Adrenal gland (tissue), 9 donors: ENCODE measurements at regions not wholly inside any gene's neighbourhood (a gene's known extent, or its start where the extent isn't known, plus 50 kb on each side); places are given as distances from the start of the nearest gene placed in this dataset.

Source experiments
- DNase-seq, 7 donors: peaks; one replicate each; pipeline ENCODE4 v3.0.0-alpha.2; 2019 to 2020
- H3K27ac ChIP-seq, 5 donors: fragments of 200-600 bp; sonication (generic) in 4 of 5; 1 replicate in 3 of 5; 2 replicates in 2 of 5; pipeline versions ENCODE4 v1.5.1 to v1.8.0; 2016 to 2020; ENCODE audit warnings: mild to moderate bottlenecking in 1 of 5
- H3K27me3 ChIP-seq: fragments of 200-600 bp; 2 replicates; pipeline ENCODE4 v1.8.0; 2021
- H3K36me3 ChIP-seq, 2 donors: fragments of 200-600 bp; replicated peaks in 1 of 2; 1 replicate in 1 of 2; 2 replicates in 1 of 2; pipeline versions ENCODE4 v1.5.1 to v1.8.0; 2018 to 2022
- H3K4me1 ChIP-seq, 2 donors: fragments of 200-600 bp; replicated peaks in 1 of 2; 1 replicate in 1 of 2; 2 replicates in 1 of 2; pipeline versions ENCODE4 v1.5.1 to v1.8.0; 2018 to 2021
- H3K4me3 ChIP-seq, 4 donors: fragments of 200-600 bp; sonication (generic) in 3 of 4; one replicate each; pipeline ENCODE4 v1.5.1; 2016 to 2018
- H3K9me3 ChIP-seq, 3 donors: fragments of 200-600 bp; sonication (generic) in 1 of 3; replicated peaks in 1 of 3; 1 replicate in 2 of 3; 2 replicates in 1 of 3; pipeline versions ENCODE4 v1.5.1 to v1.8.0; 2016 to 2021
- CTCF ChIP-seq, 6 experiments: fragments of 450-650 bp in 4 of 6; fragments of 200-600 bp in 2 of 6; sonication (generic) in 1 of 6; IDR thresholded peaks; 1 replicate in 5 of 6; 2 replicates in 1 of 6; pipeline versions ENCODE4 v1.5.1 to v1.8.0; 2016 to 2021; ENCODE audit warnings: antibody characterized with exemption in 6 of 6, mild to moderate bottlenecking in 2 of 6, moderate library complexity in 1 of 6
- POLR2A ChIP-seq, 2 donors: fragments of 450-650 bp; IDR thresholded peaks; one replicate each; pipeline ENCODE4 v1.6.1; 2017; ENCODE audit warnings: antibody characterized with exemption in 2 of 2, mild to moderate bottlenecking in 2 of 2, moderate library complexity in 1 of 2
- WGBS, 4 donors: extraction: QIAGEN DNeasy Blood & Tissue Kit in 2 of 4; methylation state at CpG; one replicate each; pipeline versions ENCODE4 v1.1.5 to v1.1.7; 2013 to 2017; 5-methylcytosine and 5-hydroxymethylcytosine counted together
- intact Hi-C, 2 donors: fragments of 100-400 bp; cut with DNase I; formaldehyde crosslinking; loops; one replicate each; pipeline versions ENCODE4 v1.14.1 to v1.15.0; 2022 to 2023
- donor health status: healthy with polysubstance abuse.
- donor health status: Bipolar disorder and iron deficiency.
- donor health status: DM: yes; HTN: yes; CAD: no.
- donor health status: DM: no; HTN: no; CAD: no.
- donor health status: DM: no; HTN: no; CAD: no.

- no peak for DNase-seq
- intact Hi-C loops, result no loop called here
Measured at GRCh38 chrX:43504394-43504793, 151.7 kb upstream of the MAOA start.

GRCh38 chrX:43505769-43506168 lies 150.3 kb upstream of the MAOA start:
- no peaks in the 10 kb centered on the region for H3K36me3 ChIP-seq
- H3K4me1 ChIP-seq, result no peaks in the 10 kb centered on the region
- H3K4me3 ChIP-seq, result no peak overlapping the region
- no peaks in the 10 kb centered on the region for H3K9me3 ChIP-seq
- no peak for TF ChIP-seq POLR2A (IDR thresholded peaks at IDR 0.05)
- no peak for TF ChIP-seq CTCF (IDR thresholded peaks at IDR 0.05)
- H3K27me3 ChIP-seq, result peaks cover 6% of the 10 kb centered on the region
- H3K27ac ChIP-seq, result no peak overlapping the region
- WGBS, 4 donors, result 64 to 78% (median 72%) methylated on average over 2 to 3 of the region's 3 CpGs
- no peak for DNase-seq
- intact Hi-C loops, result no loop called here

More at GRCh38 chrX:43504394-43504793, 151.7 kb upstream of the MAOA start:
- H3K36me3 ChIP-seq, result no peaks in the 10 kb centered on the region
- peaks cover 7% of the 10 kb centered on the region for H3K27me3 ChIP-seq
- no peak overlapping the region for H3K27ac ChIP-seq
- H3K4me1 ChIP-seq, result no peaks in the 10 kb centered on the region
- no peak for TF ChIP-seq POLR2A (IDR thresholded peaks at IDR 0.05)
- TF ChIP-seq CTCF (IDR thresholded peaks at IDR 0.05), result no peak
- H3K4me3 ChIP-seq, result no peak overlapping the region
- no peaks in the 10 kb centered on the region for H3K9me3 ChIP-seq

- no peak overlapping the region for H3K4me3 ChIP-seq
- H3K27me3 ChIP-seq, result peaks cover 15% of the 10 kb centered on the region
- intact Hi-C loops, result no loop called here
- no peaks in the 10 kb centered on the region for H3K36me3 ChIP-seq
- H3K9me3 ChIP-seq, result no peaks in the 10 kb centered on the region
- DNase-seq, result no peak
- no peaks in the 10 kb centered on the region for H3K4me1 ChIP-seq
- TF ChIP-seq CTCF (IDR thresholded peaks at IDR 0.05) (no peak), POLR2A (IDR thresholded peaks at IDR 0.05) (no peak)
- no peak overlapping the region for H3K27ac ChIP-seq
Measured at GRCh38 chrX:43508694-43509093, 147.4 kb upstream of the MAOA start.

- Histone ChIP-seq H3K27ac (no peak overlapping the region), H3K9me3 (no peaks in the 10 kb centered on the region), H3K27me3 (peaks cover 25% of the 10 kb centered on the region), H3K4me3 (no peak overlapping the region), H3K36me3 (no peaks in the 10 kb centered on the region), H3K4me1 (no peaks in the 10 kb centered on the region)
- WGBS, 4 donors, result 76 to 92% (median 81%) methylated on average over 1 of the region's 1 CpG
- intact Hi-C loops, result no loop called here
- DNase-seq, result no peak
- no peak for TF ChIP-seq POLR2A (IDR thresholded peaks at IDR 0.05)
- TF ChIP-seq CTCF (IDR thresholded peaks at IDR 0.05), result no peak
Measured at GRCh38 chrX:43510209-43510608, 145.9 kb upstream of the MAOA start.
